NB4 (cell line): ENCODE measurements at regions not wholly inside any gene's neighbourhood (a gene's known extent, or its start where the extent isn't known, plus 50 kb on each side); places are given as distances from the start of the nearest gene placed in this dataset.

Source experiments
- POLR2A ChIP-seq: IDR thresholded peaks from 2 replicates; pipeline ENCODE4 v1.6.1; 2011; ENCODE audit warnings: mild to moderate bottlenecking; ENCODE audit not compliant: insufficient read length; ENCODE audit errors: extremely low read depth
- TF ChIP-seq, protein P1 (sequence below): IDR thresholded peaks from one replicate; pipeline ENCODE4 v1.5.1; 2012; ENCODE audit warnings: low read depth, low read length
- TF ChIP-seq, protein P2 (sequence below): IDR thresholded peaks from 2 replicates; pipeline ENCODE4 v1.6.1; 2011; ENCODE audit warnings: low read depth, low read length

DNA sequence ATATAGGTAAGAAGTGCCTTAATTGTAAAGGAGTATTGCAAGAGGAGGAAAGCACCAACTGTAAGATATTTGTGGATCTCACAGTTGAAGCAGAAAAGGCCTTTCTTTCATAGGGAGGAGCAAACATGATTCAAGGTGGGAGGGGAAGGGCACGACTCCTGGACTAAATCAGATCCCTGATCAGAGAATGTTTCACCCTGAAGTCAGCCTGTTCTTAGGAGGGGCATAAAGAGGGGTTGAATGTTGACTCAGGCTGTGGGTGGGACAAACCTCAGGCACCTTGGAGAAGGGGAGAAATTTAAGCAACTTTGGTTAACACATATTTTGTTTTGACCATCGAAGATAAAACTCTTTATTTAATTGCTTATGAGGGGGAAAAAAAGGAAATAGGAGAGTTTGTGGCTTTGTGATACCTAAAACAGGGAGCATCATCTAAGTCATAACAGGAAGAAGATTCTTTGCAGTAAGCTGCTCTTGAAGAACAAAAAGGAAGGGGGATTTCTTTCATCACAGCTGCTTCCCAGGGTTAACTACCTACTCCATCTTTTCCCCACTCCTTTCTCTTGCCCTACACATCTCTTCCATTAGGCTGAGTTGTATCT lies 158.6 kb upstream of the ZNF267 start:
- no peak for TF ChIP-seq POLR2A
- TF ChIP-seq, protein P1, sequence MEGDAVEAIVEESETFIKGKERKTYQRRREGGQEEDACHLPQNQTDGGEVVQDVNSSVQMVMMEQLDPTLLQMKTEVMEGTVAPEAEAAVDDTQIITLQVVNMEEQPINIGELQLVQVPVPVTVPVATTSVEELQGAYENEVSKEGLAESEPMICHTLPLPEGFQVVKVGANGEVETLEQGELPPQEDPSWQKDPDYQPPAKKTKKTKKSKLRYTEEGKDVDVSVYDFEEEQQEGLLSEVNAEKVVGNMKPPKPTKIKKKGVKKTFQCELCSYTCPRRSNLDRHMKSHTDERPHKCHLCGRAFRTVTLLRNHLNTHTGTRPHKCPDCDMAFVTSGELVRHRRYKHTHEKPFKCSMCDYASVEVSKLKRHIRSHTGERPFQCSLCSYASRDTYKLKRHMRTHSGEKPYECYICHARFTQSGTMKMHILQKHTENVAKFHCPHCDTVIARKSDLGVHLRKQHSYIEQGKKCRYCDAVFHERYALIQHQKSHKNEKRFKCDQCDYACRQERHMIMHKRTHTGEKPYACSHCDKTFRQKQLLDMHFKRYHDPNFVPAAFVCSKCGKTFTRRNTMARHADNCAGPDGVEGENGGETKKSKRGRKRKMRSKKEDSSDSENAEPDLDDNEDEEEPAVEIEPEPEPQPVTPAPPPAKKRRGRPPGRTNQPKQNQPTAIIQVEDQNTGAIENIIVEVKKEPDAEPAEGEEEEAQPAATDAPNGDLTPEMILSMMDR: no peak
- TF ChIP-seq, protein P2, sequence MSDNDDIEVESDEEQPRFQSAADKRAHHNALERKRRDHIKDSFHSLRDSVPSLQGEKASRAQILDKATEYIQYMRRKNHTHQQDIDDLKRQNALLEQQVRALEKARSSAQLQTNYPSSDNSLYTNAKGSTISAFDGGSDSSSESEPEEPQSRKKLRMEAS: no peak
